ENCODE measurements at regions not wholly inside any gene's neighbourhood (a gene's known extent, or its start where the extent isn't known, plus 50 kb on each side); places are given as distances from the start of the nearest gene placed in this dataset.

DNA sequence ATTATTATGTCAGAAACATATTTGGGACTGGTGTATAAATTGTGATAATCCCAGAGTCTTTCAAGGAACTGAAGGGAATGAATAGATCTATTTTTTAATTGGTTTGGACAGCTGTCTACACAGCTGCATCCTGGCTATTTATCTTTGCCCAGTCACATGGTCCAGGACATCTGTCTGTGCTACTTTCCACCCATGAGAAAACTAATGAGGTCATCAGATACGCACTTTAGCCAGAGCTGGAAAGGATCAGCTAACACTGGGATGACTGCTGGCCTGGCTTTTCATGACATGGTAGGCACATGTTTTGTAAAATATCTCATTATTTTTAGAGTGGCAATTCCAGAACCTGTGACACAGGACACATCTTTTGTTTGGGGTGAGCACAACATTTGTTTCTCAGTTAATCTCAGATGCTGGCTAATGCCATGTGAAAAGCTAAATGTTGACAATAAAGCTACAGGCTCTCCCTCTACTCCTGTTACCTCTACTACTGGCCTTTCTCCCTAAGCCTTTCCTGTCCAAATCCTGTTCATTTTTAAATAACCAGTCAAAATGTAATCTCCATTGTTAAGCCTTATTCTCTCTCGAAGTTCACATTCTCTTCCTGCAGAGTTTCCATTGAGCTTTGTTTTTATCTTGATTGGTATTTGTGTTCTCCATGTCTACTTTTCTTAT, 500.7 kb downstream of the RIT2 start:
- DNase-seq (ENCODE audit: low read depth): no peak
- H3K4me3 ChIP-seq (ENCODE audit: low read length): no peak overlapping the region
- TF ChIP-seq, protein P1, sequence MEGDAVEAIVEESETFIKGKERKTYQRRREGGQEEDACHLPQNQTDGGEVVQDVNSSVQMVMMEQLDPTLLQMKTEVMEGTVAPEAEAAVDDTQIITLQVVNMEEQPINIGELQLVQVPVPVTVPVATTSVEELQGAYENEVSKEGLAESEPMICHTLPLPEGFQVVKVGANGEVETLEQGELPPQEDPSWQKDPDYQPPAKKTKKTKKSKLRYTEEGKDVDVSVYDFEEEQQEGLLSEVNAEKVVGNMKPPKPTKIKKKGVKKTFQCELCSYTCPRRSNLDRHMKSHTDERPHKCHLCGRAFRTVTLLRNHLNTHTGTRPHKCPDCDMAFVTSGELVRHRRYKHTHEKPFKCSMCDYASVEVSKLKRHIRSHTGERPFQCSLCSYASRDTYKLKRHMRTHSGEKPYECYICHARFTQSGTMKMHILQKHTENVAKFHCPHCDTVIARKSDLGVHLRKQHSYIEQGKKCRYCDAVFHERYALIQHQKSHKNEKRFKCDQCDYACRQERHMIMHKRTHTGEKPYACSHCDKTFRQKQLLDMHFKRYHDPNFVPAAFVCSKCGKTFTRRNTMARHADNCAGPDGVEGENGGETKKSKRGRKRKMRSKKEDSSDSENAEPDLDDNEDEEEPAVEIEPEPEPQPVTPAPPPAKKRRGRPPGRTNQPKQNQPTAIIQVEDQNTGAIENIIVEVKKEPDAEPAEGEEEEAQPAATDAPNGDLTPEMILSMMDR (IDR thresholded peaks at IDR 0.05; ENCODE audit: insufficient read depth, low read depth, low read length, missing control alignments): no peak

DNA sequence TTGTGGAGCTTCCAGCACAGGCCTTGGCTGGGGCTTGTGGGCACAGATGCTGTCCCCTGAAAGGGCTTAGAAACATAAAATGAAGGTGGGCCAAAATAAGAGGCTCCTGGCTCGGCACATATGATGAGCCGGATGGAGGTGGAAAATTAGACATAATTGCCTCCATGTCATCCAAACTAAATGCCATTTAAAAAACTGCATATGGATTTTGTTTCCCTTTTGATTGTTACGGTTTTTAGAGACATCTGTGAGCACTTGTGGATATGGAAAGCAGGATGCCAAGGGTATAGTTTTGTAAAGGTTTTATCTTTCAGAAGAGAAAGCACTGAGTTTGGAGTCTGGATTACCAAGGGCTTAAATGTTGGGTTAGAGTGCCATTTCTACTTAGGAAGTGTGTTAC, 498.3 kb downstream of the RIT2 start:
- no peak overlapping the region for H3K4me3 ChIP-seq (ENCODE audit: low read length)
- TF ChIP-seq, protein P1 (IDR thresholded peaks at IDR 0.05; ENCODE audit: insufficient read depth, low read depth, low read length, missing control alignments): no peak
- DNase-seq (ENCODE audit: low read depth): no peak

DNA sequence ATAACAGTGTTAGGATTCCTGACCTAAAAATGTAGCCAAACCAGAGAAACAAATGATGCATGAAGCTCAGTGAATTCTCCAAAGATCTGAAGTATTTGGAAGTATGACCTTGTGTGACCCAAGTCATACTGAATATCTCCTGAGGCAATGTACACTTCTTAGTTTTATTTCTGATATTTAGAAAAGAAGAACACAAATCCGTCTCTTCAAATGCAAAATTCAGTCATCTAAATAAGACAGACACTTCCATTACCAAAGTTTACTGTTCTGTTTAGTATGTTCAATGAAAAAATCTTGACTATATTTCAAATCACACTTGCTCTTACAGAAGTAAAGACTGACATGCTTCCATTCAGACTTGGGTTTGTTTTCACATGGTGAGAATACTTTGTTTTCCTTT, 495.7 kb downstream of the RIT2 start:
- DNase-seq (ENCODE audit: low read depth): no peak

DNA sequence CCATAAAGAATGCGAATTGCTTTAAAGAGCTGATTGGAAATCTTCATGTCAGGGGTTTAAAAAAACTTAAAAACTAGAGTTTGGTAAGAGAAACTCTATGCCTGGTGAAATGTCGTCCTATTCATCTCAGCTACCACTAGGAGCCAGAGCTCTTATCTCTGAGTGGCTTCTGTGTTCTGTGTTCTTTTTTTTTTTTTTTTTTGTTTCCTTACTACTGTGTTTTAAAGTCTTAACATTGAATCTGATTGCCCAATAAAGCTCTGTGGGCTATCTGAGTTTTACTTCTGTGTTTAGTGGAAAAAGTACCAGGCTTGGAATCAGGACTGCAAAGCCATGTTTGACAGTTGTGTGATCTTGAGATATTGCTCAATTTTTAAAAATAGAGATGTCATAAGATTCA, 494.8 kb downstream of the RIT2 start:
- no peak for DNase-seq (ENCODE audit: low read depth)
- no peak overlapping the region for H3K4me3 ChIP-seq (ENCODE audit: low read length)
- TF ChIP-seq, protein P1 (IDR thresholded peaks at IDR 0.05; ENCODE audit: insufficient read depth, low read depth, low read length, missing control alignments): no peak

More for the DNA sequence above, 495.7 kb downstream of the RIT2 start:
- TF ChIP-seq, protein P1 (IDR thresholded peaks at IDR 0.05; ENCODE audit: insufficient read depth, low read depth, low read length, missing control alignments): no peak
- no peak overlapping the region for H3K4me3 ChIP-seq (ENCODE audit: low read length)

DNA sequence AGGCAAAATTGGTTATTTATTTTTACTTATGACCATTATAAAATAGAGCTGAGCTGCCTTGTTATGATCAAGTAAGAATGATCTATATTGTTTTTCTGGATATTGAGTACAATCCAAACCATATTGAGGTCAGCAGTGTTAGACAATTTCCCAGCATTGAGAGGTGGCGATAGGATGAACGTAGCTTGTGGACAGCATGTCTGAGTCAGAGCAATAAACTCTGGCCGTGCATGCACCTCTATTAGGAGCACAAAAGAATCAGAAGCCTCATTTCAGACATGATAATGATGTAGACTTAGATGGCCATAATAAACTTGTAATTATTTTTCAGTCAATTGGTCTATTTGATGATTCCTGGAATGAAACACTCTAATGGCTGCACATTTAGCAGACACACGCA, 491.6 kb downstream of the RIT2 start:
- no peak for DNase-seq (ENCODE audit: low read depth)
- TF ChIP-seq, protein P1 (IDR thresholded peaks at IDR 0.05; ENCODE audit: insufficient read depth, low read depth, low read length, missing control alignments): no peak
- no peak overlapping the region for H3K4me3 ChIP-seq (ENCODE audit: low read length)

DNA sequence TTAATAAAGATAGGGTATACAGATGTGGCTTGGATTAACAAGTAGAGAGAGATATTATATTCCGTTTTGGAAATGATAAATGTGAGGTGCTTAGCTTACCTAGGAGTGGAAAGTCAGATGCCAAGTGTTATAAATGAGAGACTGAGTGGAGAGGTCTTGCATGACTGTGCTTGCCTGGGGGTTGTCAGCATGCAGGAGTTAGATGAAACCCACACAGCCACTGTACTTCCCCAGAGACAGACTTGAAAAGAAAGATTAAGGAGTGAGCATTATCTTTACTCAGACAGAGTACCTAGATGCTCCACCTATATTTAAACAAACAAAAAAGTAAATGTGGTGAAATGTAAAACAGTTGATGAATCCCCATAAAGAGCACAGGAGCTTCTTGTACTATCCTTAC, 482.7 kb downstream of the RIT2 start:
- TF ChIP-seq, protein P1 (IDR thresholded peaks at IDR 0.05; ENCODE audit: insufficient read depth, low read depth, low read length, missing control alignments): no peak
- no peak overlapping the region for H3K4me3 ChIP-seq (ENCODE audit: low read length)
- DNase-seq (ENCODE audit: low read depth): no peak
